Activated CD4-positive, alpha-beta T cell treated with anti-CD3 and anti-CD28 coated beads for 1 hour (primary cell): ENCODE measurements at regions not wholly inside any gene's neighbourhood (a gene's known extent, or its start where the extent isn't known, plus 50 kb on each side); places are given as distances from the start of the nearest gene placed in this dataset.
"Not testable (repeated sequence)": the region's sequence is repeated elsewhere in the genome, so short reads cannot be mapped to it uniquely, and the experiment has no call there.

Experiments
- DNase-seq: peaks from one replicate; pipeline ENCODE4 v3.0.0-alpha.2; 2020

- DNase-seq, result no peak
Observed at GRCh38 chr3:110344487-110344886, 727.1 kb upstream of the NECTIN3 start.

- no peak for DNase-seq
Observed at GRCh38 chr3:110344897-110345767, 726.5 kb upstream of the NECTIN3 start.

- DNase-seq, result no peak
Observed at GRCh38 chr3:110349295-110349694, 722.3 kb upstream of the NECTIN3 start.

- no peak for DNase-seq
Observed at GRCh38 chr3:110352841-110353604, 718.6 kb upstream of the NECTIN3 start.

- no peak for DNase-seq
Observed at GRCh38 chr3:110362751-110363150, 708.9 kb upstream of the NECTIN3 start.

GRCh38 chr3:110367289-110367688 lies 704.3 kb upstream of the NECTIN3 start:
- DNase-seq, result not testable (repeated sequence)

GRCh38 chr3:110375751-110376518 lies 695.7 kb upstream of the NECTIN3 start:
- DNase-seq, result no peak

GRCh38 chr3:110378481-110378880 lies 693.1 kb upstream of the NECTIN3 start:
- DNase-seq, result no peak

GRCh38 chr3:110381992-110382391 lies 689.6 kb upstream of the NECTIN3 start:
- DNase-seq, result no peak

- no peak for DNase-seq
Observed at GRCh38 chr3:110383356-110383755, 688.3 kb upstream of the NECTIN3 start.

GRCh38 chr3:110384601-110385000 lies 687.0 kb upstream of the NECTIN3 start:
- DNase-seq, result no peak

- no peak for DNase-seq
Observed at GRCh38 chr3:110389005-110389404, 682.6 kb upstream of the NECTIN3 start.

GRCh38 chr3:110390372-110390771 lies 681.2 kb upstream of the NECTIN3 start:
- no peak for DNase-seq

GRCh38 chr3:110391042-110391441 lies 680.6 kb upstream of the NECTIN3 start:
- no peak for DNase-seq

GRCh38 chr3:110391640-110392395 lies 679.8 kb upstream of the NECTIN3 start:
- no peak for DNase-seq

- no peak for DNase-seq
Observed at GRCh38 chr3:110393941-110394340, 677.7 kb upstream of the NECTIN3 start.

GRCh38 chr3:110397115-110397514 lies 674.5 kb upstream of the NECTIN3 start:
- DNase-seq, result no peak

GRCh38 chr3:110400315-110400714 lies 671.3 kb upstream of the NECTIN3 start:
- no peak for DNase-seq

GRCh38 chr3:110405830-110406585 lies 665.6 kb upstream of the NECTIN3 start:
- no peak for DNase-seq

GRCh38 chr3:110413266-110413665 lies 658.4 kb upstream of the NECTIN3 start:
- DNase-seq, result no peak
